ENCODE measurements at regions not wholly inside any gene's neighbourhood (a gene's known extent, or its start where the extent isn't known, plus 50 kb on each side); places are given as distances from the start of the nearest gene placed in this dataset.

DNA sequence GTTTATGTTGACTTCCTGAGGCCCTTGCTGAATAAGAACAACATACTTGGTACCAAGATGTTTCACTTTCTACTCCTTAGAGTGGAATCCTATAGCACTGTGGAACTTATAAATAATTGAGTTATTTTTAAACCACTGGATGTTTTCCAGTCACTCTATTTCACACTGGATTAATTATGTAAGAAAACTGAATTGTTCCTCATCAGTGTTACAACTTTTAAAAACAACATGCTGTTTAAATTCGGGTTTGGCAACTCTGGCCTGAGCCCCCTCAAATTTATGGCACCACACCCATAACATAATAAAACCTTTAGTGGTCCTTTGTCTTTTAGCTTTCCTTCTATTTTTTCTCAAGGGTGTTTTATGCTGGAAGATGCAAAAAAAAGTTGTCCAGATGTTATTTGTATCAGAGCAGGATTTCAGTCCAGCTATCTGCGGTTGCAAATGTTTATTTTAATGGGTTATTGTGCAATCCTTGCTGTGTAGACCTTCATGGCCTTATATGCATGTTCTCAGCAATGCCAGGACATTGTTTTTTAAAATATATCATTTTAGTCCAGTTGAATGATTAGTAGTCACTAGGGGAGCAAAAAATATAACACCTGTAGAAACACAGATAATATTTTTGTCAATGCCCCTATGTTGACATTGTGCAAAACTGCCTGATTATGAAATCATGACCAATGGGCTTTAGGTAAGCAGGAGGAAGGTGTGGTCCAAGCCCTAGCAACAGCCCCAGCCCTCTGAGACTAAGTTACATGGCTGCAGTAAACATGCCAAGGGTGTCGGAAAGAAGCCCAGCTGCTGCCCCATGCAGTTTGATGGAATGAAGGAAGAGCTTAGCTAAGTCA, 638.0 kb upstream of the ZEB2 start:
- Histone ChIP-seq H3K9me3 (ENCODE audit: control insufficient read depth, insufficient read depth, low read depth, low read length) (no peaks in the 10 kb centered on the region), H3K4me3 (ENCODE audit: low read depth, low read length) (no peak overlapping the region), H3K36me3 (ENCODE audit: control insufficient read depth, insufficient read depth, low read length) (no peaks in the 10 kb centered on the region), H3K9ac (ENCODE audit: low read length) (no peak overlapping the region), H3K27ac (ENCODE audit: low read depth, low read length) (no peak overlapping the region), H3K4me1 (ENCODE audit: control insufficient read depth, insufficient read depth, low read length) (no peaks in the 10 kb centered on the region), H3K27me3 (ENCODE audit: control insufficient read depth, insufficient read depth, low read length) (no peaks in the 10 kb centered on the region)

- Histone ChIP-seq H3K4me3 (ENCODE audit: low read depth, low read length) (no peak overlapping the region), H3K27ac (ENCODE audit: low read depth, low read length) (no peak overlapping the region), H3K9me3 (ENCODE audit: control insufficient read depth, insufficient read depth, low read depth, low read length) (no peaks in the 10 kb centered on the region), H3K4me1 (ENCODE audit: control insufficient read depth, insufficient read depth, low read length) (no peaks in the 10 kb centered on the region), H3K36me3 (ENCODE audit: control insufficient read depth, insufficient read depth, low read length) (no peaks in the 10 kb centered on the region), H3K27me3 (ENCODE audit: control insufficient read depth, insufficient read depth, low read length) (no peaks in the 10 kb centered on the region), H3K9ac (ENCODE audit: low read length) (no peak overlapping the region)
Observed at GRCh38 chr2:145157036-145157675, 637.2 kb upstream of the ZEB2 start.

GRCh38 chr2:145156199-145156598, 636.3 kb upstream of the ZEB2 start:
- Histone ChIP-seq H3K27ac (ENCODE audit: low read depth, low read length) (no peak overlapping the region), H3K4me1 (ENCODE audit: control insufficient read depth, insufficient read depth, low read length) (no peaks in the 10 kb centered on the region), H3K9me3 (ENCODE audit: control insufficient read depth, insufficient read depth, low read depth, low read length) (no peaks in the 10 kb centered on the region), H3K36me3 (ENCODE audit: control insufficient read depth, insufficient read depth, low read length) (no peaks in the 10 kb centered on the region), H3K9ac (ENCODE audit: low read length) (no peak overlapping the region), H3K4me3 (ENCODE audit: low read depth, low read length) (no peak overlapping the region), H3K27me3 (ENCODE audit: control insufficient read depth, insufficient read depth, low read length) (no peaks in the 10 kb centered on the region)

DNA sequence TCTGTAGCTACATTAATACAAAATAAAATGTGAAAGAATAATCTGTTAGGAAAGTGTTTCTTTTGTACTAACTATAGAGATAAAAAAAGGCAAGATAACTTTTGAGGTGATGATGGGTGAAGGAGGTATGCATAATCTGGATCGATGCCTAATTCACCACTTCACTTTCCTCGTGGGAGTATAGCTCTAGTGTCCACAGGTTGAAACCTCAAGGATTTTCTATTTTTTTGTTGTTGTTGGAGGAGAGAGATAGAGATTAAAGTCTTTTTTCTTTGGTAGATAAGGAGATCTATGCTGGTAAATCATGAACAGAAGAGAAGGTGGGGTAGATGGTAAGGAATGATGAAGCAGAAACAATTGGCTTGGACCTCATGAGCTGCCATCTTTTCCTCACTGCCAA, 635.3 kb upstream of the ZEB2 start:
- Histone ChIP-seq H3K36me3 (ENCODE audit: control insufficient read depth, insufficient read depth, low read length) (no peaks in the 10 kb centered on the region), H3K4me1 (ENCODE audit: control insufficient read depth, insufficient read depth, low read length) (no peaks in the 10 kb centered on the region), H3K27me3 (ENCODE audit: control insufficient read depth, insufficient read depth, low read length) (no peaks in the 10 kb centered on the region), H3K9ac (ENCODE audit: low read length) (no peak overlapping the region), H3K4me3 (ENCODE audit: low read depth, low read length) (no peak overlapping the region), H3K27ac (ENCODE audit: low read depth, low read length) (no peak overlapping the region), H3K9me3 (ENCODE audit: control insufficient read depth, insufficient read depth, low read depth, low read length) (no peaks in the 10 kb centered on the region)

DNA sequence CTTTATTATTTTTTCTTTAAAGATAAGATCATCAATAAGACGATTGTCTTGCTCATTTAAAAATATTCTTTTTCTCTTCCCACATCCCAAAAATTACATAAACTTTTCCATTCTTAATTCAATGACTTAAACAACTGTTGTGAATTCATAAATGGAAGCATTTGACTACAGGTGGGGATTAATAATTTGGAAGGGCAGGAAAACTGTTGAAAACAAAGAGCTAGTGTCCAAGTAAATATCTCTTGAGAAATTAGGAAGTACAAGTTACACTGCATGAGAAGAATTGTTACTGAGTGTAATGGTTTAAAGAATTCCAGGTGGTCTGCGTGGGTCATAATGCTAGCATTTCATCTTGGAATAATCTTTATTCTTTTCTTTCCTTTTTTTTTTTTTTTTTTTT, 634.8 kb upstream of the ZEB2 start:
- Histone ChIP-seq H3K27me3 (ENCODE audit: control insufficient read depth, insufficient read depth, low read length) (no peaks in the 10 kb centered on the region), H3K4me1 (ENCODE audit: control insufficient read depth, insufficient read depth, low read length) (no peaks in the 10 kb centered on the region), H3K9me3 (ENCODE audit: control insufficient read depth, insufficient read depth, low read depth, low read length) (no peaks in the 10 kb centered on the region), H3K36me3 (ENCODE audit: control insufficient read depth, insufficient read depth, low read length) (no peaks in the 10 kb centered on the region), H3K4me3 (ENCODE audit: low read depth, low read length) (no peak overlapping the region), H3K9ac (ENCODE audit: low read length) (no peak overlapping the region), H3K27ac (ENCODE audit: low read depth, low read length) (no peak overlapping the region)

DNA sequence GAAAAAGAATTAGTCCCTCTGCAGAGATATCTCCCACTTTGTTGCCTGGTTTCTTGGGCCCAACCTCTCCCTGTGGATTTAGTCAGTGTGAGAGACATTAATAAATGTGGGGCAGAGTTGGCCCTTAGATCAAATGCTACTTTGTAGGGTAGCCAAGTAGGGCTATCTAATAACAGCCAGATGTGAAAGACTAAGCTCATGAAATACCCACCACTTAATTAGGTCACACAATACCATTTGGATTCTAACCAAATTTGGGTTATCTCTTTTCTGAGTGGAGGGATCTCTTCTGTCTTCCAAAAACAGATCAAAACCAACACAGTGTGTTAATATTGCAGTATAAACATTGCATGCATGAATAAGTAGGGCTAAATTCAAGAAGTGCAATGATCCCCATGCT, 626.8 kb upstream of the ZEB2 start:
- Histone ChIP-seq H3K4me1 (ENCODE audit: control insufficient read depth, insufficient read depth, low read length) (no peaks in the 10 kb centered on the region), H3K9ac (ENCODE audit: low read length) (no peak overlapping the region), H3K36me3 (ENCODE audit: control insufficient read depth, insufficient read depth, low read length) (no peaks in the 10 kb centered on the region), H3K9me3 (ENCODE audit: control insufficient read depth, insufficient read depth, low read depth, low read length) (no peaks in the 10 kb centered on the region), H3K27me3 (ENCODE audit: control insufficient read depth, insufficient read depth, low read length) (no peaks in the 10 kb centered on the region), H3K4me3 (ENCODE audit: low read depth, low read length) (no peak overlapping the region), H3K27ac (ENCODE audit: low read depth, low read length) (no peak overlapping the region)

GRCh38 chr2:145144131-145144728, 624.3 kb upstream of the ZEB2 start:
- H3K4me3 ChIP-seq (ENCODE audit: low read depth, low read length): no peak overlapping the region
- no peaks in the 10 kb centered on the region for H3K27me3 ChIP-seq (ENCODE audit: control insufficient read depth, insufficient read depth, low read length)
- H3K27ac ChIP-seq (ENCODE audit: low read depth, low read length): no peak overlapping the region
- no peaks in the 10 kb centered on the region for H3K36me3 ChIP-seq (ENCODE audit: control insufficient read depth, insufficient read depth, low read length)
- H3K9me3 ChIP-seq (ENCODE audit: control insufficient read depth, insufficient read depth, low read depth, low read length): no peaks in the 10 kb centered on the region
- H3K9ac ChIP-seq (ENCODE audit: low read length): no peak overlapping the region
- H3K4me1 ChIP-seq (ENCODE audit: control insufficient read depth, insufficient read depth, low read length): no peaks in the 10 kb centered on the region

- H3K27me3 ChIP-seq (ENCODE audit: control insufficient read depth, insufficient read depth, low read length): no peaks in the 10 kb centered on the region
- no peaks in the 10 kb centered on the region for H3K9me3 ChIP-seq (ENCODE audit: control insufficient read depth, insufficient read depth, low read depth, low read length)
- H3K4me1 ChIP-seq (ENCODE audit: control insufficient read depth, insufficient read depth, low read length): no peaks in the 10 kb centered on the region
- no peak overlapping the region for H3K4me3 ChIP-seq (ENCODE audit: low read depth, low read length)
- H3K9ac ChIP-seq (ENCODE audit: low read length): no peak overlapping the region
- no peak overlapping the region for H3K27ac ChIP-seq (ENCODE audit: low read depth, low read length)
- H3K36me3 ChIP-seq (ENCODE audit: control insufficient read depth, insufficient read depth, low read length): no peaks in the 10 kb centered on the region
Observed at GRCh38 chr2:145141981-145142380, 622.1 kb upstream of the ZEB2 start.

- Histone ChIP-seq H3K27me3 (ENCODE audit: control insufficient read depth, insufficient read depth, low read length) (no peaks in the 10 kb centered on the region), H3K4me3 (ENCODE audit: low read depth, low read length) (no peak overlapping the region), H3K36me3 (ENCODE audit: control insufficient read depth, insufficient read depth, low read length) (no peaks in the 10 kb centered on the region), H3K27ac (ENCODE audit: low read depth, low read length) (no peak overlapping the region), H3K4me1 (ENCODE audit: control insufficient read depth, insufficient read depth, low read length) (no peaks in the 10 kb centered on the region), H3K9me3 (ENCODE audit: control insufficient read depth, insufficient read depth, low read depth, low read length) (no peaks in the 10 kb centered on the region), H3K9ac (ENCODE audit: low read length) (no peak overlapping the region)
Observed at GRCh38 chr2:145140658-145141057, 620.7 kb upstream of the ZEB2 start.

DNA sequence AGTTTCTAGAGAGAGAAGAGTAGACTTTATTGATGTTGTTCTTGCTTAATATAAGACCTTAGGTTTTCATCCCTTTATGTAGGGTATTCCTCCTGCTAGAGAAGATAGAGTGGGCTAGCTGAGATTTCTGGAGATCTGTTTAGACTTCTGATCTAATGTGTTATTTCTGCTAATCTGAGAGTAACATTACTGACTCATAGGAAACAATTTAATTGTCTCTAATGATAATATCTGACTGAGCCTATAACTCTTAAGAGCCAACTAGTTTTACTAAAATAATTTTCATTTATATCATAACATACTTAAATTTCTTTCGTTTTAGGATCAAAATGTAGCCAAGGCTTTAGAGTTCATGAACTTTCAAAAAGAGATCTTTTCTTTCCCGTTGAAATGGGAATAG, 618.7 kb upstream of the ZEB2 start:
- H3K27me3 ChIP-seq (ENCODE audit: control insufficient read depth, insufficient read depth, low read length): no peaks in the 10 kb centered on the region
- no peaks in the 10 kb centered on the region for H3K4me1 ChIP-seq (ENCODE audit: control insufficient read depth, insufficient read depth, low read length)
- no peak overlapping the region for H3K4me3 ChIP-seq (ENCODE audit: low read depth, low read length)
- no peak overlapping the region for H3K27ac ChIP-seq (ENCODE audit: low read depth, low read length)
- H3K36me3 ChIP-seq (ENCODE audit: control insufficient read depth, insufficient read depth, low read length): no peaks in the 10 kb centered on the region
- H3K9ac ChIP-seq (ENCODE audit: low read length): no peak overlapping the region
- H3K9me3 ChIP-seq (ENCODE audit: control insufficient read depth, insufficient read depth, low read depth, low read length): no peaks in the 10 kb centered on the region

- no peaks in the 10 kb centered on the region for H3K4me1 ChIP-seq (ENCODE audit: control insufficient read depth, insufficient read depth, low read length)
- no peaks in the 10 kb centered on the region for H3K36me3 ChIP-seq (ENCODE audit: control insufficient read depth, insufficient read depth, low read length)
- no peak overlapping the region for H3K9ac ChIP-seq (ENCODE audit: low read length)
- no peak overlapping the region for H3K27ac ChIP-seq (ENCODE audit: low read depth, low read length)
- no peaks in the 10 kb centered on the region for H3K9me3 ChIP-seq (ENCODE audit: control insufficient read depth, insufficient read depth, low read depth, low read length)
- H3K4me3 ChIP-seq (ENCODE audit: low read depth, low read length): no peak overlapping the region
- no peaks in the 10 kb centered on the region for H3K27me3 ChIP-seq (ENCODE audit: control insufficient read depth, insufficient read depth, low read length)
Observed at GRCh38 chr2:145137901-145138300, 618.0 kb upstream of the ZEB2 start.

All from HUES6 (cell line).